ENCODE measurements at regions not wholly inside any gene's neighbourhood (a gene's known extent, or its start where the extent isn't known, plus 50 kb on each side); places are given as distances from the start of the nearest gene placed in this dataset.

DNA sequence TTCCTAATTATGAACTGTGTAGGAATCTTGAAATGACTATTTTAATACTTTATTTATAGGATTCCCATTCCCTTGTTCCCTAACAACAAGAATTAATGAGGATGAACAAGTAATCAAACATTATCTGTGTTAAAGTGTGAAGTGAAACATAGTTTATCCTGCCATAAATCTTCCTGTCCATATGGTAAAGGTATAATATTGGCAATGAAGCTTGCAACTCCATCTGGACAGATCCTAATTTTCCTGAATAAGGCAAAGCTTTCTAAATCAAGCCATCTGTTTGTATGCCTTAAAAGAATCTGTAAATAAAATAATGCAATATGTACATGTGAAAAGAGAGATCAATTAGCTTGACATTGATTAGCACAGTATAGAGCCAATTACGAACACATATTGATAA is 529.0 kb downstream of the ANKRD7 start:
- BruUV-seq (replicated peaks), result no TSS peak
- Histone ChIP-seq H3K4me3 (ENCODE audit: low read depth, low read length, poor library complexity, severe bottlenecking) (no peak overlapping the region), H3K36me3 (ENCODE audit: insufficient read depth, low read length, poor library complexity, severe bottlenecking) (no peaks in the 10 kb centered on the region), H3K27me3 (replicated peaks; ENCODE audit: insufficient read depth, low read depth, low read length, poor library complexity) (no peaks in the 10 kb centered on the region), H3K27ac (ENCODE audit: low read depth, low read length, poor library complexity, severe bottlenecking) (no peak overlapping the region), H3K4me1 (ENCODE audit: insufficient read depth, low read length, poor library complexity, severe bottlenecking) (no peaks in the 10 kb centered on the region), H3K9me3 (ENCODE audit: low read depth, low read length, poor library complexity, severe bottlenecking) (no peaks in the 10 kb centered on the region)
- ChIA-PET CTCF (no interaction called here), POLR2A (ENCODE audit: low non-redundant PET) (no interaction called here)
- no peak for DNase-seq (ENCODE audit: low spot score)
- intact Hi-C loops (cut with micrococcal nuclease; ENCODE audit: unreplicated experiment), result no loop called here
- TF ChIP-seq EZH2 (IDR thresholded peaks at IDR 0.05; ENCODE audit: borderline replicate concordance, low read depth, low read length, poor library complexity, severe bottlenecking) (no peak), CTCF (conservative IDR thresholded peaks at IDR 0.05; ENCODE audit: low read depth, low read length) (no peak)

DNA sequence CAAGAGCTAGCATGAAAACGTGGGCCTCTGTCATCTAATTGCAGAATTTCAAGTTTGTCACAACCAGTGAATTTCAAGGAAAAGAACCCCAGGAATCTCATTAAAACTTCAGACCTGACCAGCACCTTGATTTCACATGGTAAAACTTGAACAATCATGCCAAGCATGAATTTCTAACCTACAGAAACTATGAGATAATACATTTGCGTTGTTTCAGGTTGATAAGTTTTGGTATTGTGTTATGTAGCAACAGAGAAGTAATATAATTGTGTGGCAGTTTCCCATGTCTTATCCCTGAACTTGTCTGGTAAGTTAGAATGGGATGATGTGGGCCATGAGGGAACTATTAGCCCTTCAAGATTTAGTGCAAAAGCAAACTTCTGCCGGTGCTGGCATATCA is 530.1 kb downstream of the ANKRD7 start:
- ChIA-PET CTCF (no interaction called here), POLR2A (ENCODE audit: low non-redundant PET) (no interaction called here)
- H3K27me3 ChIP-seq (replicated peaks; ENCODE audit: insufficient read depth, low read depth, low read length, poor library complexity), result no peaks in the 10 kb centered on the region
- no peak overlapping the region for H3K27ac ChIP-seq (ENCODE audit: low read depth, low read length, poor library complexity, severe bottlenecking)
- no peaks in the 10 kb centered on the region for H3K4me1 ChIP-seq (ENCODE audit: insufficient read depth, low read length, poor library complexity, severe bottlenecking)
- DNase-seq (ENCODE audit: low spot score), result no peak
- intact Hi-C loops (cut with micrococcal nuclease; ENCODE audit: unreplicated experiment), result no loop called here
- no peak for TF ChIP-seq EZH2 (IDR thresholded peaks at IDR 0.05; ENCODE audit: borderline replicate concordance, low read depth, low read length, poor library complexity, severe bottlenecking)
- no peak for TF ChIP-seq CTCF (conservative IDR thresholded peaks at IDR 0.05; ENCODE audit: low read depth, low read length)
- no peak overlapping the region for H3K4me3 ChIP-seq (ENCODE audit: low read depth, low read length, poor library complexity, severe bottlenecking)
- H3K9me3 ChIP-seq (ENCODE audit: low read depth, low read length, poor library complexity, severe bottlenecking), result no peaks in the 10 kb centered on the region
- BruUV-seq (replicated peaks), result no TSS peak
- no peaks in the 10 kb centered on the region for H3K36me3 ChIP-seq (ENCODE audit: insufficient read depth, low read length, poor library complexity, severe bottlenecking)

GRCh38 chr7:118755067-118755625 is 530.6 kb downstream of the ANKRD7 start:
- intact Hi-C loops (cut with micrococcal nuclease; ENCODE audit: unreplicated experiment), result no loop called here
- Histone ChIP-seq H3K36me3 (ENCODE audit: insufficient read depth, low read length, poor library complexity, severe bottlenecking) (no peaks in the 10 kb centered on the region), H3K27ac (ENCODE audit: low read depth, low read length, poor library complexity, severe bottlenecking) (no peak overlapping the region), H3K4me3 (ENCODE audit: low read depth, low read length, poor library complexity, severe bottlenecking) (no peak overlapping the region), H3K4me1 (ENCODE audit: insufficient read depth, low read length, poor library complexity, severe bottlenecking) (no peaks in the 10 kb centered on the region), H3K27me3 (replicated peaks; ENCODE audit: insufficient read depth, low read depth, low read length, poor library complexity) (no peaks in the 10 kb centered on the region), H3K9me3 (ENCODE audit: low read depth, low read length, poor library complexity, severe bottlenecking) (no peaks in the 10 kb centered on the region)
- no peak for DNase-seq (ENCODE audit: low spot score)
- ChIA-PET CTCF (no interaction called here), POLR2A (ENCODE audit: low non-redundant PET) (no interaction called here)
- no peak for TF ChIP-seq EZH2 (IDR thresholded peaks at IDR 0.05; ENCODE audit: borderline replicate concordance, low read depth, low read length, poor library complexity, severe bottlenecking)
- no peak for TF ChIP-seq CTCF (conservative IDR thresholded peaks at IDR 0.05; ENCODE audit: low read depth, low read length)
- no TSS peak for BruUV-seq (replicated peaks)

Measured in A673 (cell line).